WTC11 (cell line): ENCODE measurements at regions not wholly inside any gene's neighbourhood (a gene's known extent, or its start where the extent isn't known, plus 50 kb on each side); places are given as distances from the start of the nearest gene placed in this dataset.

Experiments used
- FOXK1 ChIP-seq: sonication (generic); formaldehyde crosslinking; IDR thresholded peaks from 2 replicates; pipeline ENCODE4 v1.8.0; 2022; ENCODE audit warnings: mild to moderate bottlenecking, moderate library complexity, missing genetic modification reagents
- GRHL2 ChIP-seq: fragments of 250-450 bp; sonication (Bioruptor Pico); IDR thresholded peaks from 2 replicates; pipeline ENCODE4 v1.8.0; 2022; ENCODE audit warnings: mild to moderate bottlenecking, moderate library complexity; ENCODE audit not compliant: insufficient replicate concordance, severe bottlenecking
- NFE2L1 ChIP-seq: sonication (generic); formaldehyde crosslinking; IDR thresholded peaks from 2 replicates; pipeline ENCODE4 v1.8.1; 2023; ENCODE audit warnings: missing genetic modification reagents
- NFYB ChIP-seq: sonication (generic); formaldehyde crosslinking; conservative IDR thresholded peaks from 2 replicates; pipeline ENCODE4 v1.8.0; 2022; ENCODE audit warnings: low read depth, missing genetic modification reagents
- PRRX2 ChIP-seq: fragments of 250-450 bp; sonication (Bioruptor Pico); IDR thresholded peaks from 2 replicates; pipeline ENCODE4 v1.8.0; 2021; ENCODE audit warnings: mild to moderate bottlenecking
- RELA ChIP-seq: sonication (generic); formaldehyde crosslinking; IDR thresholded peaks from 2 replicates; pipeline ENCODE4 v1.8.1; 2022; ENCODE audit warnings: missing genetic modification reagents, mild to moderate bottlenecking, borderline replicate concordance
- ZBTB21 ChIP-seq: sonication (generic); formaldehyde crosslinking; IDR thresholded peaks from 2 replicates; pipeline ENCODE4 v1.8.1; 2023; ENCODE audit warnings: mild to moderate bottlenecking, missing genetic modification reagents, borderline replicate concordance
- ZNF671 ChIP-seq: fragments of 250-450 bp; sonication (Bioruptor Pico); IDR thresholded peaks from 2 replicates; pipeline ENCODE4 v1.8.0; 2021; ENCODE audit warnings: mild to moderate bottlenecking
- TF ChIP-seq, protein P1 (sequence below): fragments of 200-600 bp; IDR thresholded peaks from 2 replicates; pipeline ENCODE4 v1.8.0; 2022; ENCODE audit warnings: antibody characterized with exemption
- TF ChIP-seq, protein P2 (sequence below): sonication (generic); formaldehyde crosslinking; IDR thresholded peaks from 2 replicates; pipeline ENCODE4 v1.8.0; 2022; ENCODE audit warnings: mild to moderate bottlenecking, missing genetic modification reagents

DNA sequence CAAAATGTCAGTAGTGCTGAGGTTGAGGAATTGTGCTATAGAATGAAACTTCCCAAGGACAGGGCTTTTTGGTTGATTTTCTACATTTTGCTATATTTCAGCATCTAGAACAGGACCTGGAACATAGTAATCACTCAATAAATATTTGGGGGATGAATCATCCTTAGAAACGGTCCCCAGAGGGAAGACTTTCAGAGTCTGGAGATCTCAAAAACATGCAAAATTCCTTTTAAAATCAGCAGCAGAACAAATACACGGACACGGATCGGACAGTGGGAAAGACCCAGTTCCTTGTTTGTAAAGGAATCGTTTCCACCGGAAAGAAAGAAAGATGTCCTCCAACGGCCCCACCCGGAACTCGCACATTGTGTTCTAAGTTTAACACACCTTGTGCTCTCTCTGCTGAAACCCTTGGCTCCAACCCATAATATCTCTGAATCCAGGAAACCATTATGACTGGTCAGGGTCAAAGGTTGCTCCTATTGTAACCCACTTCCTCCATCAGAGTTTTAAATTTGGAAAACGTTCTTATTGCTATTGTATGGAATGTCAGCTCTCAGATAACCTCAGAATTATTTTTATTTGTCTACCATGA, 617.2 kb downstream of the MED13L start:
- no peak for TF ChIP-seq NFYB (CRISPR knock-in tag)
- TF ChIP-seq GRHL2 (CRISPR knock-in tag) = no peak
- TF ChIP-seq, protein P1, sequence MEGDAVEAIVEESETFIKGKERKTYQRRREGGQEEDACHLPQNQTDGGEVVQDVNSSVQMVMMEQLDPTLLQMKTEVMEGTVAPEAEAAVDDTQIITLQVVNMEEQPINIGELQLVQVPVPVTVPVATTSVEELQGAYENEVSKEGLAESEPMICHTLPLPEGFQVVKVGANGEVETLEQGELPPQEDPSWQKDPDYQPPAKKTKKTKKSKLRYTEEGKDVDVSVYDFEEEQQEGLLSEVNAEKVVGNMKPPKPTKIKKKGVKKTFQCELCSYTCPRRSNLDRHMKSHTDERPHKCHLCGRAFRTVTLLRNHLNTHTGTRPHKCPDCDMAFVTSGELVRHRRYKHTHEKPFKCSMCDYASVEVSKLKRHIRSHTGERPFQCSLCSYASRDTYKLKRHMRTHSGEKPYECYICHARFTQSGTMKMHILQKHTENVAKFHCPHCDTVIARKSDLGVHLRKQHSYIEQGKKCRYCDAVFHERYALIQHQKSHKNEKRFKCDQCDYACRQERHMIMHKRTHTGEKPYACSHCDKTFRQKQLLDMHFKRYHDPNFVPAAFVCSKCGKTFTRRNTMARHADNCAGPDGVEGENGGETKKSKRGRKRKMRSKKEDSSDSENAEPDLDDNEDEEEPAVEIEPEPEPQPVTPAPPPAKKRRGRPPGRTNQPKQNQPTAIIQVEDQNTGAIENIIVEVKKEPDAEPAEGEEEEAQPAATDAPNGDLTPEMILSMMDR = no peak
- TF ChIP-seq ZBTB21 (CRISPR knock-in tag) = no peak
- TF ChIP-seq, protein P2, sequence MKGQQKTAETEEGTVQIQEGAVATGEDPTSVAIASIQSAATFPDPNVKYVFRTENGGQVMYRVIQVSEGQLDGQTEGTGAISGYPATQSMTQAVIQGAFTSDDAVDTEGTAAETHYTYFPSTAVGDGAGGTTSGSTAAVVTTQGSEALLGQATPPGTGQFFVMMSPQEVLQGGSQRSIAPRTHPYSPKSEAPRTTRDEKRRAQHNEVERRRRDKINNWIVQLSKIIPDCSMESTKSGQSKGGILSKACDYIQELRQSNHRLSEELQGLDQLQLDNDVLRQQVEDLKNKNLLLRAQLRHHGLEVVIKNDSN (CRISPR knock-in tag) = no peak
- TF ChIP-seq PRRX2 (CRISPR knock-in tag) = no peak
- TF ChIP-seq NFE2L1 (CRISPR knock-in tag) = no peak
- no peak for TF ChIP-seq FOXK1 (CRISPR knock-in tag)
- no peak for TF ChIP-seq ZNF671
- no peak for TF ChIP-seq RELA (CRISPR knock-in tag)
